CD4-positive, alpha-beta T cell treated with Interleukin-2 at 100 ng/mL for 4 hours (primary cell): ENCODE measurements at regions not wholly inside any gene's neighbourhood (a gene's known extent, or its start where the extent isn't known, plus 50 kb on each side); places are given as distances from the start of the nearest gene placed in this dataset.
A peak's percentile ranks its signal among the peaks of the same experiment; 100 is the strongest.

Experiments
- DNase-seq: peaks from one replicate; pipeline ENCODE4 v3.0.0-alpha.2; 2020; ENCODE audit warnings: low spot score

DNA sequence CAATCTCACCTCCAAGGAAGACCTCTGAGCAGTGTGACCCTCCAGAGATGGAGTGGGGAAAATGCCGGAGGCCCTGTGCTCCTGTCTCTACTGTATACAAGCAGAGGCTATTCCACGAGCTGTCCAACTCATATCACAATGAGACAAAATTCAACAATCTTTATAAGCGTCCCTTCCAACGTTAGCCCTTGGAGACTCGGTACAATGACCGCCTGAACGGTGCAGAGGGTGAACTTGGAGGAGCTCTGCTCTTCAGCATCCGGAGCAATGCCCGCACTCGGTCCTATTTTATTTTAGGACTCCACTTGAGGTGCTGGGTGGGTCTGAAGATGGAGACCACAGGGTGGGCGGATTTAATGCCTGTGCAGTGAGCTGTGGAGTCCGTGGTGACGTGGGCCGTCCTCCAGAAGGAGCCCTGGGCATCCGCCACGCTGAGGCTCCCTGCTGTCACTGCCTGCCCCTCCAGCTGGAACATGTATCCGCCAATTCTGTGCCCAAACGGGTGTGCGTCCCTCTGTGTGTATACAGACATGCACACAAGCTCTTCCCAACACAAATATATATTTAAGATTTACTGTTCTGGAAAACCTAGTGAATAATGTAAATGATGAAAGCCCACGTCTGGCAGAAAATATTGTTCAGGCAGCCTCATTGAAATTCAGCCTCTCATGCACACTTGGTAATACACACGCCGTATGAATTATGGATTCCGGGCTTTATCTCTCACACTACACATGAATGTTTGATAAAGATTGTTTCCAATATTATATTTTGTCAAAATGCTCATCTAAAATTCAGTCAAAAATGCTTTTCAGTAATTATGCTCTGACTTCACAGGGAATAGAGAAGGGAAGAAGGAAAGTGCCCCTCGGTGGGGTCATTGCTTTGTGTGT, 239.9 kb upstream of the ZMIZ1 start:
- no peak for DNase-seq

DNA sequence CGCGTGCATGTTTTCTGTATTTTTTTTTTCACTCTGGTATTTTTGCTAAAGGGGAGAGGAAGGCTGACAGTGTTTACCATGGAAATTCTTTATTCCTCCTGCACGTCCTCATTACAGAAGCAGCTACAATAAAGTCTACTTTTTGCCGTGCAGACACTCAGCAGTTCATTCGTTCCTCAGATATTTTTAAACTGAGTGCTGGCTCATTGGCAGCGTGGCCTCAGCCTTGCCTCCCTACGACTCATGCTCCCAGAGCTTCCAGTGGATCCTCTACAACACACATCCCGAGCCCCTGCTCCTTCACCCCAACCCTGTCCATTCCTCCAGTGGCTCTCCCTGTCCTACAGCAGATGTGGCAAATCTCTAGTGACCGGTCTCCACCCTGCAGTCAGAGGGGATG, 239.2 kb upstream of the ZMIZ1 start:
- no peak for DNase-seq

DNA sequence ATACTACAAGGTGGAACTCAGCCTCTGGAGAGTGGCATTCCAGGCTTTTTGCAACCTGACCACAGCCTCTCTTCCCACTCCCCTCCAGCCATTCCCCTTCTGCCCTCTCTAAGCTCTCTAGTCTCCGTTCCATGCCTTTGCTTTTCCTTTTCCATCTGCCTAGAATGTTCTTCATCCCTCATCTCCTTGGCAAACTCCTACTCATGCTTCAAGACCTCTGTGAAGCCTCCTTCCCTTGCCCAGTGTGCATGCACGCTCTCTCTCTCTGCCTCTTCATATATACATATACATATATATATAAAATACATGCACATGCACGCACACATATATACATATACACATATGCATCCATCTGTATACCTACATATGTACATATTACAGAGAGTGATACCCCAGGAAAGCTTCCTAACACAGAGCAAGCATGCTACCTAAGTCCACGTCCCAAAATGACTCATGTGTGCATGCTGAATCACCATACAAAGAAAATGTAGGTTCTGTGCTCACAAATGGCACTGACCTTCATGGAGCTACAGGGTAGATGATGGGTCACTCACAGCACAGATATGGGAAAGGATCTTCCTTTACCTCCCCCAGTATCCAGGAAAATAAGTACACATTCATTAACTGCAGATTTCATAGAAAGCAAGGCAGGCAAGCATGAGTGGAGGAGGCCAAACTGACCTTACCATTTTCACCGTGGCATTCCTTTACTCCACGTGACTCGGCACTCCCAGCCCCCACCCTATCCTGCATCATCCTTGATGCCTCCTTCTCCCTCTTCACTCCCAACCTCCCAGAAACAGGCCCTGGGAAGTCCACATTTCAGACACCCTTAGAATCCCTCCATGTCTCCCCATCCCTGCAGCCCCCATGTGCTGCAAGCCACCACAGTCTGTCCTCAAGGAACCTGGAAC, 238.4 kb upstream of the ZMIZ1 start:
- DNase-seq = no peak

DNA sequence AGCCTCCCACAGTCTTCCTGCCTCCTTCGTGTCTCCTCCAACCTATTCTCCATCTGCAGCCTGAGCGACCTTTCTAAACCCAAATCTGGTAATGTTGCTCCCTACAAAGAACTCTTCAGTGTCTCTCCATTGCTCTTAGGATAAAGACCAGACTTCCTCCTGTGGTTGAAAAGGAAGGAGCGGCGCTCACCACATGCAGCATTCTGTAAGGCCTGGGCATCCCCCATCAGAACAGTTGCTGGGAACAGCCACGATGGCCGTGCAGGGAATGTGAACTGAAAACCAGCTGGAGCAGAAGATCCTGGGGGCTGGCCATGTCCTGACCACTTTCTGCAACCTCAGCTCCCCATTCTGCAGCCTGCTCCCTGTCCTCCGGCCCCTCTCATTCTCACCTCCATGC, 237.8 kb upstream of the ZMIZ1 start:
- DNase-seq = no peak

DNA sequence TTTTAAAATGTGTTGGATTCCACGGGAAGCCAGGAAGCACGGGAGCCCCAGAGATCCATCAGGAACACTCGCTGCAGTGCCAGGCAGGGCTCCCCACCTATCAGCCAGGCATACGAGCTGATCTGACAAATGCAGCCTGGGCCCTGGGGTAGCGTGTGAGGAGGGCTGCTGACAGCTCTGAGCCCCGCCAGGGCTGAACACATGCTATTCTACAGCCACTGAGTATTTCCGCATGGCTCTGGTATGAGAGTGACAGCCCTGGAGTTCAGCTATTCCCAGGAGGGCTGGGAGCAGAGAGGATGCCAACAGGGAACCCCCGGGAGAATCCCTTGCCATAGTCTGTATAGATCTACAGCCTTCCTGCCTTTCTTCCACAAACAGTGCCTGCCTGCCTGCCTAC, 237.3 kb upstream of the ZMIZ1 start:
- DNase-seq = no peak

DNA sequence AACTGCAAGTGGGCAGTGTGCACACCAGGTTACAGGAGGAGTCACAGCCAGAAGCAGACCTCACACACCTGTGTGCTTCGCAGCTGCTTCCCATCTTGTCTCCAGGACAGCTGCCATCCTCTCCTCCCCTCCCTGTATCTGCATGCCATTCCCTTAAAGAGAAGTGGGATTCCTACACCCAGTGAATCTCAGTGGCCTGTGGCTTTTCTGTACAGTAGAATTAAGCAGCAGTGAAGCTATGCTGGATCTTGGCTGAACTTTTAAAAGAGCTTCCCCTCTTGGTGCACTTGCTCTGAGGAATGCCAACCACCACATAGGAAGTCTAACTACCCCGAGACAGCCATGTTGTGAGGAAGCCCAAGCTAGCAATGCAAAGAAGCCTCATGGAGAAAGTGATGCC, 236.5 kb upstream of the ZMIZ1 start:
- no peak for DNase-seq

DNA sequence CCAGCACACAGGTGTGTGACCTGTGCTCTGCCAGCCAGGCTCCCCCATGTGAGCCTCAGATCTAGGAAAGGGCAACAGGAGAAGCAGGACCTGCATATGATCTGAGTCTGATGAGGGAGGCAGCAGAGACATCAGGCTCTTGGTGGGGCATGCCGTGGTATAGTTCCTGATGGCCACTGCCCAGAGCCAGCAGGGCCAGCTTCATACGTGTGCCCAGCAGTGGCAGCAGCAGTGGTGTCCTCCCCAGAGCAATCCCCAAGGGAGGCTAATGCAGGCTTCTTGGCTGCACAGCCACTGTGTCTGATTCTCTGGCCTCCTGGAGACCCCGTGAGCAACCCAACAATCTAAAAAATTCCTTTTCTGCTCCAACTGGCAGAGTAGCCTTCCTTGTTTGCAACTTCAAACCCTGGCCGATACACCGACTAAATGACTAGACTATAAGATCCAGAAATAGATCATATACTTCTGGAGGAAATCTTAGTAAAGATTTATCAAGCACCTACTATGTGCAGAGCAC, 230.6 kb upstream of the ZMIZ1 start:
- no peak for DNase-seq

DNA sequence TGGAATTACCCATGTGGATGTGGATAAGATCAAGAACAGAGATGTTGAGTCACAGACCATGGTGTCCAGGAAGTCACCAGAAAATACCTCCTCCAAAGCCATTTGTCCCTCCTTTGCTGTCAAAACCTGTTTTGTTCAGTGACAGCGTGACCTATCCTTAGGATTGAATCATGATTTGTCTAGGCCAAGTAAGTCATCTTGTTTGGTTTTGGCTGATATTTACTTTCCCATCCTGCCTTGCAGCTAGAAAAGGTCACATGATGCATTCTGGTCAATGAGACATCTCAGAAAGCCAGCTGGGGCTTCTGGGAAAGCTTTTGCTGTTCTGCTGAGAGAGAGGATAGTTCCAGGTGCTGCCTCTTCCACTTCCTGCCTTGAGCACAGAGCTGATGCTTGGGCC, 225.3 kb upstream of the ZMIZ1 start:
- DNase-seq = no peak

DNA sequence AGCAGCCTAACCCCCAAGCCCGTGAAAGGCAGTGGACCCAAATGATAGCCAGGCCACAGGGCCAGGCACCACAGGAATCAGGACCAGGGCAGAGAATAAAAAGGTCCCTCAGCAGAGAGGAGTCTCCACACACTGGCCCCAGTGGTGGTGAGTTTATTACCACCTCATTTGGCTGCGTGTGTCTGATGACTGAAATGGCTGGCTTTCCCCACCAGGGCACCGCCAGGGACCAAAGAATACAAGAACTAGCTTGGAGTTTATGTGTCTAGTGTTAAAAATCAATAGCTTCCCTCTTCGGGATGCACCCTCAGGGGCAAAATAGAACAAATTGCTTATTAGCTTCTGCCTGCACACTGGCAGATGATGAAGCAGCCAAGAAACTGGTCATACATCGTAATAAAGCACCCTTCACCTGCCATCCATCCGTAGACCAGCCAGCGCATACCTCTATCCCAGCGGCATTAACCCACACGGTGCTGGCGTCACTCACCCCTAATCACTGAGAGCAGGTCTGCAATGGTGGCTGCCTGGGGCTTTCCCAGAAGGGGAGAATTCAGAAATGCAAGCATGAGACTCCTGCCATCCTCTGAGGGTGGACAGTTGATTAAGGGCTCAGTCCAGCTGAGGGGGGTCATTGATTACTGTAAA, 223.7 kb upstream of the ZMIZ1 start:
- no peak for DNase-seq

DNA sequence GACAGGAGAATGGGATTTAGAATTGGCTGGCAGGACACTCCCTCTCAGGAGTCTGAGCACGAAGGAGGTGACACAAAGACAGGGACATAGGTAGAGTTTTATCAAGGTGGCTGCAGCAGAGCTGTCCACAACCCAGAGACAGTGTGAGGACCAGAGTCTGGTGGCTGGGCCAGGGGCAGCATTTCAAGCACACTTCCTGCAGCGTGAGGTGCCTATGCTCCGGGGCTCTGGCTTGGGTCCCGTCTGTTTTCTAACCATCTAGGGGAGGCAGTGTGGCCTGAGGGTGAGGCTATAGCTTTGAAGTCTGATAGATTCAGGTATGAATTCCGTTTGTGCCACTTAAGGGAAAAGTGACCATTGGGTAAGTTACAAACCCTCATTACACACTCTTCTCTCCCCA, 222.7 kb upstream of the ZMIZ1 start:
- no peak for DNase-seq

DNA sequence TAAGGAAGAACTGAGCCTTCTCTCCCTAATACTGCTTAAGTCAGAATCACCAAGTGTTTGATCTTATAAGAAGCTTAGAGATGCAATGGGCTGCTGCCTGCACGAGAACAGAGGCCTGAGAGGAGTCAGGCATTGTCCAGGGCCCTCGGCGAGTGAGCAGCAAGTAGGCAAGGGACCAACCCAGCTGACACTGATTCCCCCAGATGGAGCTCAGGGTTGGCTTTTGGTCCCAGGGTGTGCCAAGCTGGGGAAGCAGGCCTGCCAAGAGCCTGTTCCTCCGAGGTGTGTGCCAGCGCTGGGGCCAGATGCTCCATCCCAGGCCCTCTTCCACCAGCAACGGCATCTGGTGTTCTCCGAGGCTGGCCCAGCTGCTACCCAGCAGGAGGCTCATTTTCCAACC, 222.0 kb upstream of the ZMIZ1 start:
- no peak for DNase-seq

DNA sequence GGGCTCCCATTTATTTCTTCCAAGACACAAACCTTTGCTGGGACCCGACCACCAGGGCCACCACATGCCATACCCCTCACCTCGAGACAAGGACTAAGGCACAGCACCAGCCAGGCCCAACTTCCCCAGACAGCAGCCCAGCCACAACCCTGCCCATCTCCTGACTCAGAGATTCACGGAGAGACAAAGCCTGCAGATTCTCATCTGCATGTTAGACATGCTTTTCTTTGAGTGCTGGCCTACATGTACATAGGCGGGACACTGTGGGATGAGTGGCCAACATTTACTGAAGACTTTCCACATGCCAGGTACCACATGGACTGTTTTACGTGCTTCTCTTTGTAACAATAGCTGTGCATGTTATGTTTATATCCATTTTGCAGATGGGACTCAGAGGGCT, 221.3 kb upstream of the ZMIZ1 start:
- no peak for DNase-seq

DNA sequence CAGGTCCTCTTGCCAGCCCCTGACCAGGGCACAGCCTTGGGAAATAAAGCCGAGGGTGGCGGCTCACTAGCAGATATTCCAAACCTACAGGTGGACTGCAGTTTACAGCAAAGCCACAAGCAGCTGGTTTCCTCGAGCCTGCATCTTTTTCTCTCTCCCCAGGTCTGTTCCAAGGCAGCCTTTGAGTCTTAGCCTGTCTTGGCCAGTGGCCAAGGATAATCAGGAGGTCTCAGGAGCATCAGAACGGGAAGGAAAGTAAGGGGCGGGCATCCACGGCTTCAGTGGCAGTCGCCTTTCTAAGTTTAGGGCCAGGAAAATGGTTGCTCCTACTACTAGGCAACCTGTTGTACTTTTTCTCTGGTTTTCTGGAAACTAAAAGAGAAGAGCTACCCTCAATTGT, 219.7 kb upstream of the ZMIZ1 start:
- no peak for DNase-seq

DNA sequence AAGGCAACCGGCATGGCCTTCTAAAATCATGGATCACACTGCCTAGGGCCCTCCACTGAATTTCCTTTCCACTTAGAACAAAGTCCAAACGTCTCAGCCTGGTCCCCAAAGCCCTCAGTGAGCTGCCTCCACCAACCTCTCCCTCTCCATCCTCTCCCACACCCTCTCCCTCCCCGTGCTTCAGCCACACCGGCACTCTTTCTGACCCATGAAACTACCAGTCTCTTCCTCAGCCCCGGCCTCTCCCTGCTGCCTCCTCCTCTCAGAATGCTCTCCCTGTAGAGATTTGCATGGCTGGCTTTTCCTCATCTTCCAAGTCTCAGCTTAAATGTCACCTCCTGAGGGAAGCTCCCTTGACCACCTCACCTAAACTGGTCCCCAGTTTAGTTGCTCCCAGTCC, 219.0 kb upstream of the ZMIZ1 start:
- no peak for DNase-seq

DNA sequence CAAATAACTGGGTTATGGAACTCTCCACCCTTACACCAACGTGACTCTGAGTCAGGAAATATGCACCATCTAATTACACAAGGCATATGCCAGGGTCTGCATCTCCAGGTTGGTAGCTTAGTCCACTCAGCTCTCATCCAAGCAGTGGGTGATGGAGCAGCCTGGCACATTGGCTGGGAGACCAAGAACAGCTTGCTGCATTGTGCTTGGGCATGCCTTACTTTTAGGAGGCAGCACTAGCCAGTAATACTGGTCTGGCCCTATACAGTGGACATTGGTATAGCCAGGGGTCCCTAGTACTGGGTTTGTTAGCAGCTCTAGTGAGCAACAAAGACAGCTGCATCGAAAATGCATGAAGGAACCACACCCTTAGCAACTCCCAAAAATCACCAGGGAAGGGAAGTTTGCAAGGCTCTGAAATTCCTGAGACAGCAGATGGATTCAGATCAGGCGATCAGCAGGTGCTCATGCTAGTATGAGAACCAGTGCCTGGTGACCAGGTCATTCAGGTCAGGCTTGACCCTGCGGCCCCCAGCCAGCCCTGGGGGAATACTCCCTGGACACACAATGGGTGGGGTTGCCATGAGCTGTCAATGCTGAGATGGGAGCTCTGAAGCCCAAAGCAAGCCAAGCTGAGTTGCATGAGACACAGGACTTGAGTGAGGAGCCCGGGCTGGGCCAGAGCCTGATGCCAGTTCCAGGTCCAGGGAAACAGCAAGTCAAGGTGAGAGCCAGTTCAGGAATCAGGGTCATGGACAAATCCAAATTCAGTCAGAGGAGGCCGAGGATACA, 217.9 kb upstream of the ZMIZ1 start:
- DNase-seq = no peak

DNA sequence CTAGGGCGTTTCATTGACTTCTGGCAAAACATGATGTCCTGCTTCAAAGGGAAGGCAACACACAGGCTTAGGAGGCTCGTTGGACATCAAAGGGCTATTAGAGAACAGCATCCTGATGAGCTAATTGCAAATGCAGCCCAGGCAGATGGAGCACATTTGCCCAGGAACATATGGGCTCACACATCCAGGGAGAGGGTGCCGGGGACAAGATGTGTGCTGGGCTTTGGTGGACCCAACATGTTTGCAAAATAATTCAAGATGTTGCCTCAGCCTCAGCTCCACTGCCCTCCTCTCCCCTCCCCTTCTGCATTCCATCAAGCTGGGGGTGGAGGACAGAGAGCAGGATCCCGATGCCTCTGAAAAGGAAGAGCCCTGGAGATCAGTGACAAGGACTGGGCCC, 217.1 kb upstream of the ZMIZ1 start:
- DNase-seq = no peak

DNA sequence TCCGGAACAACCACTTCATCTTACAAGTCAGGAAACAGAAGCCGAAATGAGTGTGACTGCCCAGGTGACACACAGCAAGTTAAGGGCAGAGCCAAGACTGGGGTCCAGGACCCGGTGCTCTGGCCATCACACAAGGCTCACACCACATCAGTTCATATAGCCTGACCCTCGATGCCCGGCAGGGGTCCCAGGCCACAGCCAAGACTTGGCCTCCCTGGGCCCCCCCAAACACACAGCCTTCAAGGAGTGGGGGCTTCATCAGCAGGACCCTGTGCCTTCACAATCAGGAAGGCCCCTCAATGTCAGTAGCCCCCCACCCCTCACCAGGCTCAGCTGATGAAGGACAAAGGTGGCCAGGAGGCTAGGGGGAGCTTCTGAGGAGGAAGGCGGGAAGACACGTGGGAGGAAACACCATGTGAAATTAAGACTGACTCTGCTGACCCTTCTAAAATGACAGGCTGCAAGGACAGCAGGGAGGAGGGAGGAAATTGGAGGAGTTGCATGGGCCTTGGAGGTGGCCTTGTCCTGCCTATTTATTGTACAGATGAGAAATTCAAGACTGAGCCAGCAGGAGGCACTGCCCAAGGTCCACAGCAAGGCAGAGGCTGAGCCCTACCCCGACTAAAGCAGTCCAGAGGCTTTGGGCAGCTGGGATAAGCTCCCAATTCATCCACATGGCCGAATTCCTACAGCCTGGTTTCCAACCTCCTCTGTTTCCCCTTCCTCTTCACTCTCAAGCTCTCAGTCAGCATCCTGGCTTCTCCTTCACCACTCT, 216.1 kb upstream of the ZMIZ1 start:
- DNase-seq = peak; percentile 17

DNA sequence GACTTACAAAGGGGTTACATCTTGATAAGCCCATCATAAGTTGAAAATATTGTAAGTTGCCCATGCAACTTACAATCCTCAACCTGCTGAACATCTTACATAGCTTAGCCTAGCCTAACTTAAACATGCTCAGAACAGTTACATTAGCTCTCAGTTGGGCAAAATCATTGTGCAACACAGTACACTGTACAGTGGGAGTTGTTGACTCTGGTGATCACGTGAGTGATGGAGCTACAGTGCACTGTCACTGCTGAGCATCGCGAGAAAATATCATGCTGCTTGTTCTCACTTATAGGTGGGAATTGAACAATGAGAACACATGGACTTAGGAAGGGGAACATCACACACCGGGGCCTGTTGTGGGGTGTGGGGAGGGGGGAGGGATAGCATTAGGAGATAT, 214.9 kb upstream of the ZMIZ1 start:
- no peak for DNase-seq

DNA sequence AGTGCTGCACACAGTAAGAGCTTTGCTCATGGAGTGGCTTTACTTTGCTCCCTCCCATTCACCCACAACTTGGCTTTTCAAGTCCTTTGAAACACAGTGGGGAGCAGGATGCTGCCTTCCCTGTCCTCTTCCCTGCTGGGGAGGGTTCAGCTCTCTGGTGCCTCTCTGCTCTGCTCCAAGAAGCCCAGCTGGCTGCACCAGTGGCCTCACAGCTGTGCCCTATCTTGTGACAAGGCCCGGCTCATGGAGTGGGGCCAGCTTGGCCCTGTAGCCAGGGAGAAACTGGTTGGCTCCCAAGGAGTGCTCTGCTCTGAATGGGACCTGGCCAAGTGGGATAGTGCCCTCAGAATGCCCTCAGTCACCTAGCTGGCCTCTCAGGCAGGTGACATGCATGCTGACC, 212.3 kb upstream of the ZMIZ1 start:
- no peak for DNase-seq

DNA sequence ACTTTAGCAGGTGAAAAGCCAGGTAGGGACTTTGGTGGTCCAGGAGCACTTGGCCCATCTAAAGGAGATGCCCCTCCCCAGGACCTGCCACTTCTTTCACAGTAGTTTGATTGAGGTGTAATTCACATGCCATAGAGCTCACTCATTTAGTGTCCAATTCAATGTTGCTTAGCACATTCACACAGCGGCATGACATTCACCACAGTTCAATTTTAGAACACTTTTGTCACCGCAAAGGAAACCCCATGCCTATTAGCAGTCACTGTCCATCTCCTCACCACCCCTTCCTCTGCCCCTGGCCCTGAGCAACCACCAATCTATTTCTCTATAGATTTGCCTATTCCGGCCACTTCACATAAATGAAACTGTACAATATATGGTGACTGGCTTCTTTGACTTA, 211.6 kb upstream of the ZMIZ1 start:
- DNase-seq = no peak

DNA sequence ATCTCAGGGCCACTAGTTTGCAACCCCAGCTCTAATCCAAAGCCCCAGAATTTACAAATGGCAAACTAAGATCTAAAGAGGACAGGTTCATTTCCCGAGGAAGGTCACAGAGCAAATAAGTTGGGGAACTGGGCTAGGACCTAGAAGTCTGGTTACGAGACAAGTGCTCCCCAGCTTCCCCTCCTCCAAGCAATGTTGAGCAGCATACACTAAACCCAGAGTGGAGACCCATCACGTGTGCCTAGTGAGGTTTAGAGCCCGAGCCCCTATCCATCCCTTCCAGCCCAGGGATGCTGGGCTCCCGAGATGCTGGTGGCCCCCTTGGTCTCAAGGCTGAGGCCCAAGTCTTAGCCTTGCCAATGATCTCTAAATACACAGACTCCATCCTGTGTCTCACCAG, 209.5 kb upstream of the ZMIZ1 start:
- no peak for DNase-seq
